Sigmoid colon (tissue), 4 donors: ENCODE measurements at regions not wholly inside any gene's neighbourhood (a gene's known extent, or its start where the extent isn't known, plus 50 kb on each side); places are given as distances from the start of the nearest gene placed in this dataset.

Experiments used
- EP300 ChIP-seq, 4 donors: sonication (generic); formaldehyde crosslinking; IDR thresholded peaks; one replicate each; pipeline ENCODE4 v1.6.1; 2017; ENCODE audit warnings: antibody characterized with exemption in 4 of 4
- POLR2A ChIP-seq, 2 donors: fragments of 450-650 bp; IDR thresholded peaks; one replicate each; pipeline ENCODE4 v1.6.1; 2016; ENCODE audit warnings: antibody characterized with exemption in 2 of 2, mild to moderate bottlenecking in 2 of 2, moderate library complexity in 2 of 2
- POLR2AphosphoS5 ChIP-seq, 4 donors: sonication (generic); formaldehyde crosslinking; IDR thresholded peaks; one replicate each; pipeline ENCODE4 v1.6.1; 2017; ENCODE audit warnings: antibody characterized with exemption in 4 of 4
- TF ChIP-seq, protein P1 (sequence below), 4 experiments: fragments of 450-650 bp in 3 of 4; fragments of 200-600 bp in 1 of 4; IDR thresholded peaks; one replicate each; pipeline ENCODE4 v1.5.1; 2016 to 2019; ENCODE audit warnings: antibody characterized with exemption in 4 of 4, mild to moderate bottlenecking in 3 of 4, moderate library complexity in 2 of 4

GRCh38 chr3:187920913-187921312, 175.6 kb upstream of the BCL6 start:
- TF ChIP-seq, protein P1, sequence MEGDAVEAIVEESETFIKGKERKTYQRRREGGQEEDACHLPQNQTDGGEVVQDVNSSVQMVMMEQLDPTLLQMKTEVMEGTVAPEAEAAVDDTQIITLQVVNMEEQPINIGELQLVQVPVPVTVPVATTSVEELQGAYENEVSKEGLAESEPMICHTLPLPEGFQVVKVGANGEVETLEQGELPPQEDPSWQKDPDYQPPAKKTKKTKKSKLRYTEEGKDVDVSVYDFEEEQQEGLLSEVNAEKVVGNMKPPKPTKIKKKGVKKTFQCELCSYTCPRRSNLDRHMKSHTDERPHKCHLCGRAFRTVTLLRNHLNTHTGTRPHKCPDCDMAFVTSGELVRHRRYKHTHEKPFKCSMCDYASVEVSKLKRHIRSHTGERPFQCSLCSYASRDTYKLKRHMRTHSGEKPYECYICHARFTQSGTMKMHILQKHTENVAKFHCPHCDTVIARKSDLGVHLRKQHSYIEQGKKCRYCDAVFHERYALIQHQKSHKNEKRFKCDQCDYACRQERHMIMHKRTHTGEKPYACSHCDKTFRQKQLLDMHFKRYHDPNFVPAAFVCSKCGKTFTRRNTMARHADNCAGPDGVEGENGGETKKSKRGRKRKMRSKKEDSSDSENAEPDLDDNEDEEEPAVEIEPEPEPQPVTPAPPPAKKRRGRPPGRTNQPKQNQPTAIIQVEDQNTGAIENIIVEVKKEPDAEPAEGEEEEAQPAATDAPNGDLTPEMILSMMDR (IDR thresholded peaks at IDR 0.05): no peak
- TF ChIP-seq POLR2AphosphoS5 (IDR thresholded peaks at IDR 0.05): peak; percentile 84 to 92 (median 88)
- TF ChIP-seq POLR2A (IDR thresholded peaks at IDR 0.05): no peak
- TF ChIP-seq EP300 (IDR thresholded peaks at IDR 0.05): peak; percentile 19 to 42 (median 26)
